OCI-LY3 (cell line): ENCODE measurements at regions not wholly inside any gene's neighbourhood (a gene's known extent, or its start where the extent isn't known, plus 50 kb on each side); places are given as distances from the start of the nearest gene placed in this dataset.

Experiments used
- EZH2phosphoT487 ChIP-seq: fragments of 200-600 bp; shearing (Covaris generic); IDR thresholded peaks from 2 replicates; pipeline ENCODE4 v1.6.1; 2018; ENCODE audit warnings: antibody characterized with exemption, mixed run types, low read depth
- TF ChIP-seq, protein P1 (sequence below): fragments of 200-600, 300-600 bp; sonication (generic); IDR thresholded peaks from 2 replicates; pipeline ENCODE4 v1.5.1; 2014; ENCODE audit warnings: antibody characterized with exemption, low read length, low read depth

DNA sequence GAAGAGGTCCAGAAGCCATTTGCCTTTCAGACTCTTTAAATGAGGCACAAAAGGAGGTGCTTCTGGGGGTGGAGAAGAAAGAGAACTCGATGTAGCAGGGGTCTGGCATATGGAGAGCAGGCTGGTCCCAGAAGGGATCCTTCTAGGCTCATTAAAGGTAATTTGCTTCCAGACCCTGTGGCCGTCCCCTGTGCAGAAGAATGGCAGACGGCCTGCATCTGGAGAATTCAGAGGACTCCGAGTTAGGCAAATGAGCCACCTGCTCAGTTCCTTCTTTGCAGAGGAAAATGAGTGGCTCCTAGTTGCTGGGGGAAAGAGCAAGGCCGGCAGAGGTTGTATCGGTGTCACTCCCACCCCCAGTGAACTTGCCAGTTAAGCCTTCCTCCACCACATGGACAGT lies 73.8 kb upstream of the FAM180A start:
- TF ChIP-seq, protein P1, sequence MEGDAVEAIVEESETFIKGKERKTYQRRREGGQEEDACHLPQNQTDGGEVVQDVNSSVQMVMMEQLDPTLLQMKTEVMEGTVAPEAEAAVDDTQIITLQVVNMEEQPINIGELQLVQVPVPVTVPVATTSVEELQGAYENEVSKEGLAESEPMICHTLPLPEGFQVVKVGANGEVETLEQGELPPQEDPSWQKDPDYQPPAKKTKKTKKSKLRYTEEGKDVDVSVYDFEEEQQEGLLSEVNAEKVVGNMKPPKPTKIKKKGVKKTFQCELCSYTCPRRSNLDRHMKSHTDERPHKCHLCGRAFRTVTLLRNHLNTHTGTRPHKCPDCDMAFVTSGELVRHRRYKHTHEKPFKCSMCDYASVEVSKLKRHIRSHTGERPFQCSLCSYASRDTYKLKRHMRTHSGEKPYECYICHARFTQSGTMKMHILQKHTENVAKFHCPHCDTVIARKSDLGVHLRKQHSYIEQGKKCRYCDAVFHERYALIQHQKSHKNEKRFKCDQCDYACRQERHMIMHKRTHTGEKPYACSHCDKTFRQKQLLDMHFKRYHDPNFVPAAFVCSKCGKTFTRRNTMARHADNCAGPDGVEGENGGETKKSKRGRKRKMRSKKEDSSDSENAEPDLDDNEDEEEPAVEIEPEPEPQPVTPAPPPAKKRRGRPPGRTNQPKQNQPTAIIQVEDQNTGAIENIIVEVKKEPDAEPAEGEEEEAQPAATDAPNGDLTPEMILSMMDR = no peak
- TF ChIP-seq EZH2phosphoT487 = no peak
